ENCODE measurements at regions not wholly inside any gene's neighbourhood (a gene's known extent, or its start where the extent isn't known, plus 50 kb on each side); places are given as distances from the start of the nearest gene placed in this dataset.

DNA sequence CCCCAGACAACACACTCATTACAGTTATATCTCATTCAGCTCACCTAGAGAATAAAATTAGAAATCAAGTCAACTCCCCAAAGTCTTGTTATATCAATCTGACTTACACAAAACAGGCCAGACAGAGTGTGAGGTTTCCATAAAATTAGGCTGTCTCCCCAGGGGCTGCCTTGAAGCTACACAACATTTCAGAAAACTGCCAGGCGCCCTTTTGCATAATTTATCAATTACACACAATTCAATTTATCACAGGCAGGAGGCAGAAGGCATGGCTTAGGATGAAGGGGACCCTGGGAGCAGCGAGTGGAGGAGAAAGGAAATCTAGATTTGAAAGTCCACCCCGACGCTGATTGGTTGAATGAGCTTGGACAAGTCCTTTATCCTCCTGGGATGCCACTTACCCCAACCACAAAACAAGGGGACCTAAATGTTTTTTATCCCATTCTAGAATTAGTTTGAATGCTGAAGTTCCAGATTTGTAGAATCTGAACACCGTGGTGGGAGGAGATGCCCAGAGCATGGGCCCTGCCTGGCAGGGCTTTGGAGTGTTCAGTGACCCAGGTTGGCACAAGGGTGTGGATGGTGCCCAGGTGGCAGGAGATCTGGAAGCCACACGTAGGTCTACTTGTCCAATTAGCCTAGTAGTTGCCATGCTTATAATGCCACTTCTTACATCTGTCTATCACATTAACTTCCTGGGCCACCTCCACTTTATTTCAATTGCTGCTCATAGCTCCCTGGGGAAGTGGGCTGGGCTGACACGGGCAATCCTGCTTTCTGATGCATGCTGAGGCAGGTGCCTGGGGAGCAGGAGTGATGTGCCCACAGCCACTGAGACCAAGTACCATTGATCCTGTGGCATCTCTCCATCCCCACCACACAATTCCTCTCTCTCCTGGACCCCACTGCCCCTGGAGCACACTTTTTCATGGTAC, 119.8 kb upstream of the TLE3 start:
- TF ChIP-seq, protein P1, sequence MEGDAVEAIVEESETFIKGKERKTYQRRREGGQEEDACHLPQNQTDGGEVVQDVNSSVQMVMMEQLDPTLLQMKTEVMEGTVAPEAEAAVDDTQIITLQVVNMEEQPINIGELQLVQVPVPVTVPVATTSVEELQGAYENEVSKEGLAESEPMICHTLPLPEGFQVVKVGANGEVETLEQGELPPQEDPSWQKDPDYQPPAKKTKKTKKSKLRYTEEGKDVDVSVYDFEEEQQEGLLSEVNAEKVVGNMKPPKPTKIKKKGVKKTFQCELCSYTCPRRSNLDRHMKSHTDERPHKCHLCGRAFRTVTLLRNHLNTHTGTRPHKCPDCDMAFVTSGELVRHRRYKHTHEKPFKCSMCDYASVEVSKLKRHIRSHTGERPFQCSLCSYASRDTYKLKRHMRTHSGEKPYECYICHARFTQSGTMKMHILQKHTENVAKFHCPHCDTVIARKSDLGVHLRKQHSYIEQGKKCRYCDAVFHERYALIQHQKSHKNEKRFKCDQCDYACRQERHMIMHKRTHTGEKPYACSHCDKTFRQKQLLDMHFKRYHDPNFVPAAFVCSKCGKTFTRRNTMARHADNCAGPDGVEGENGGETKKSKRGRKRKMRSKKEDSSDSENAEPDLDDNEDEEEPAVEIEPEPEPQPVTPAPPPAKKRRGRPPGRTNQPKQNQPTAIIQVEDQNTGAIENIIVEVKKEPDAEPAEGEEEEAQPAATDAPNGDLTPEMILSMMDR (IDR thresholded peaks at IDR 0.05), result no peak
- no peak for TF ChIP-seq POLR2A (IDR thresholded peaks at IDR 0.05)

Data from prostate gland (tissue), 2 donors.